ENCODE measurements at regions not wholly inside any gene's neighbourhood (a gene's known extent, or its start where the extent isn't known, plus 50 kb on each side); places are given as distances from the start of the nearest gene placed in this dataset.
A peak's percentile ranks its signal among the peaks of the same experiment; 100 is the strongest.

DNA sequence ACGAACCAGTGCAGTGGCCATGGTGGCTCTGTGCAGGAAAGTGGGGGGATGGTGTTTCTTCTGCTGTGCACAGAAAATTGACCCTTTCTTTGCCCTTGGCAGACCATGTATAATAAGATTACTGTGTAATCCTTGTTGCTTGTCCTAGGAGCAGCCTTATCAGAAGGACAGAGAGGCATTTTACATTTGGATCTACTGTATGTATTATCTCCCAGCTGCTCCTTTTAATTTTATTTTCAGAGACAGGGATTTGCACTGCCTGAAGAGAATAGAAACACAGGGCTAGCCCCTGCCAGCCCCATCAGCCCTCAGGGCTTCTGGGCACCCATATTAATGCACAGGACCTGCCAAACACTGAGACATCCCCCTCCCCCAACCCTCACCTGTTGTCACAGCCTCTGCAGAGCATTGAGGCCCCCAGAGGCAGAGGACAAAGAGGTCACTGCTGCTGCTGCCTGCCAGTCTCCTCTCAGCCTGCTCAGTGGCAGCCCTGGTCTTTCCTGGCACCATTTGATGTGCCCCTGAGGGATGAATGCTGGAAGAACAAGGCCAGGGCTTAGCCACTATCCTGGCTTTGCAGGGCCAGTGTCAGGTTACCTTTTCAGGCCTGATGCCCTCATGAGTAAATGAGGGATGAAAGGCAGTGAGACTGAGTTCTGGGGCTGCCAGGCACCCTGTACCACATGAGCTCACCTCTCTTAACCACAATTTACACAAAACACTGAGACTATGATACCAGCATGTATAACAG lies 533.4 kb downstream of the NTRK3 start:
- no peak overlapping the region for H3K18ac ChIP-seq (ENCODE audit: low read depth, low read length)
- no peak overlapping the region for H3K4me3 ChIP-seq (ENCODE audit: insufficient read depth, low read depth, low read length)
- H3K9me3 ChIP-seq (ENCODE audit: control insufficient read depth, insufficient read depth, low read length) = no peaks in the 10 kb centered on the region
- H2BK5ac ChIP-seq (ENCODE audit: low read depth, low read length, poor library complexity, severe bottlenecking) = no peak overlapping the region
- no peak overlapping the region for H2AK9ac ChIP-seq (replicated peaks; ENCODE audit: low read depth, low read length, poor library complexity)
- no peak overlapping the region for H2BK20ac ChIP-seq (ENCODE audit: low read depth, low read length)
- H3K9me1 ChIP-seq (ENCODE audit: insufficient read depth, low read length) = no peaks in the 10 kb centered on the region
- ATAC-seq (ENCODE audit: low read depth) = no peak
- no peak overlapping the region for H3K9ac ChIP-seq (ENCODE audit: low read depth, low read length)
- no peak overlapping the region for H2AFZ ChIP-seq (replicated peaks; ENCODE audit: low read length, poor library complexity)
- intact Hi-C loops (cut with micrococcal nuclease) = no loop called here
- no peak overlapping the region for H3K4me2 ChIP-seq (ENCODE audit: low read depth, low read length)
- H3K23ac ChIP-seq (ENCODE audit: low read depth, low read length) = no peak overlapping the region
- no peaks in the 10 kb centered on the region for H4K20me1 ChIP-seq (ENCODE audit: insufficient read depth, low read length)
- ChIA-PET POLR2A (ENCODE audit: unreplicated experiment) (no interaction called here), CTCF (no interaction called here)
- H3K36me3 ChIP-seq (ENCODE audit: control insufficient read depth, insufficient read depth, low read length) = no peaks in the 10 kb centered on the region
- H2AK5ac ChIP-seq (ENCODE audit: low read depth, low read length) = no peak overlapping the region
- no CpG with 5 or more reads among the region's 1 CpG for WGBS, 2 experiments (ENCODE audit: extremely low coverage in 2 of 2, insufficient read length in 1 of 2)
- H4K91ac ChIP-seq (ENCODE audit: insufficient read depth, low read depth, low read length) = no peak overlapping the region
- peak; percentile 14 for DNase-seq
- BruUV-seq (replicated peaks) = no TSS peak
- H3K27ac ChIP-seq (ENCODE audit: insufficient read depth, low read length) = no peak overlapping the region
- H3K79me1 ChIP-seq (ENCODE audit: low read depth in 1 of 2, low read length in 2 of 2) = no peaks in the 10 kb centered on the region
- TF ChIP-seq, protein P1, sequence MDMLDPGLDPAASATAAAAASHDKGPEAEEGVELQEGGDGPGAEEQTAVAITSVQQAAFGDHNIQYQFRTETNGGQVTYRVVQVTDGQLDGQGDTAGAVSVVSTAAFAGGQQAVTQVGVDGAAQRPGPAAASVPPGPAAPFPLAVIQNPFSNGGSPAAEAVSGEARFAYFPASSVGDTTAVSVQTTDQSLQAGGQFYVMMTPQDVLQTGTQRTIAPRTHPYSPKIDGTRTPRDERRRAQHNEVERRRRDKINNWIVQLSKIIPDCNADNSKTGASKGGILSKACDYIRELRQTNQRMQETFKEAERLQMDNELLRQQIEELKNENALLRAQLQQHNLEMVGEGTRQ (IDR thresholded peaks at IDR 0.05; ENCODE audit: low read depth, low read length) = no peak
- TF ChIP-seq RFX5 (IDR thresholded peaks at IDR 0.05; ENCODE audit: low read depth, low read length) (no peak), CHD1 (IDR thresholded peaks at IDR 0.05; ENCODE audit: low read depth, low read length) (no peak), RCOR1 (IDR thresholded peaks at IDR 0.05; ENCODE audit: insufficient replicate concordance, low read length) (no peak), SMC3 (IDR thresholded peaks at IDR 0.05; ENCODE audit: low read depth, low read length) (no peak), POLR2A (IDR thresholded peaks at IDR 0.05; ENCODE audit: low read depth, low read length) (no peak), RAD21 (IDR thresholded peaks at IDR 0.05; ENCODE audit: low read length) (no peak), MAFK (IDR thresholded peaks at IDR 0.05; ENCODE audit: low read depth, low read length) (no peak)
- TF ChIP-seq, protein P2, sequence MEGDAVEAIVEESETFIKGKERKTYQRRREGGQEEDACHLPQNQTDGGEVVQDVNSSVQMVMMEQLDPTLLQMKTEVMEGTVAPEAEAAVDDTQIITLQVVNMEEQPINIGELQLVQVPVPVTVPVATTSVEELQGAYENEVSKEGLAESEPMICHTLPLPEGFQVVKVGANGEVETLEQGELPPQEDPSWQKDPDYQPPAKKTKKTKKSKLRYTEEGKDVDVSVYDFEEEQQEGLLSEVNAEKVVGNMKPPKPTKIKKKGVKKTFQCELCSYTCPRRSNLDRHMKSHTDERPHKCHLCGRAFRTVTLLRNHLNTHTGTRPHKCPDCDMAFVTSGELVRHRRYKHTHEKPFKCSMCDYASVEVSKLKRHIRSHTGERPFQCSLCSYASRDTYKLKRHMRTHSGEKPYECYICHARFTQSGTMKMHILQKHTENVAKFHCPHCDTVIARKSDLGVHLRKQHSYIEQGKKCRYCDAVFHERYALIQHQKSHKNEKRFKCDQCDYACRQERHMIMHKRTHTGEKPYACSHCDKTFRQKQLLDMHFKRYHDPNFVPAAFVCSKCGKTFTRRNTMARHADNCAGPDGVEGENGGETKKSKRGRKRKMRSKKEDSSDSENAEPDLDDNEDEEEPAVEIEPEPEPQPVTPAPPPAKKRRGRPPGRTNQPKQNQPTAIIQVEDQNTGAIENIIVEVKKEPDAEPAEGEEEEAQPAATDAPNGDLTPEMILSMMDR (conservative IDR thresholded peaks at IDR 0.05; ENCODE audit: low read depth, low read length) = no peak
- TF ChIP-seq, protein P3, sequence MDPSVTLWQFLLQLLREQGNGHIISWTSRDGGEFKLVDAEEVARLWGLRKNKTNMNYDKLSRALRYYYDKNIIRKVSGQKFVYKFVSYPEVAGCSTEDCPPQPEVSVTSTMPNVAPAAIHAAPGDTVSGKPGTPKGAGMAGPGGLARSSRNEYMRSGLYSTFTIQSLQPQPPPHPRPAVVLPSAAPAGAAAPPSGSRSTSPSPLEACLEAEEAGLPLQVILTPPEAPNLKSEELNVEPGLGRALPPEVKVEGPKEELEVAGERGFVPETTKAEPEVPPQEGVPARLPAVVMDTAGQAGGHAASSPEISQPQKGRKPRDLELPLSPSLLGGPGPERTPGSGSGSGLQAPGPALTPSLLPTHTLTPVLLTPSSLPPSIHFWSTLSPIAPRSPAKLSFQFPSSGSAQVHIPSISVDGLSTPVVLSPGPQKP (IDR thresholded peaks at IDR 0.05; ENCODE audit: borderline replicate concordance, low read depth, low read length) = no peak
- no peaks in the 10 kb centered on the region for H3K4me1 ChIP-seq (ENCODE audit: control insufficient read depth, insufficient read depth, low read length)
- H3K56ac ChIP-seq (ENCODE audit: extremely low read depth, insufficient read depth, low read length) = no peak overlapping the region
- no peak overlapping the region for H2BK120ac ChIP-seq (ENCODE audit: low read depth, low read length)
- no peak overlapping the region for H2BK15ac ChIP-seq (ENCODE audit: low read depth, low read length)
- H3K4ac ChIP-seq (ENCODE audit: low read depth, low read length) = no peak overlapping the region
- no peak overlapping the region for H4K5ac ChIP-seq (ENCODE audit: low read depth, low read length)
- in situ Hi-C loops (cut with MboI; ENCODE audit: low sequenced_read_pairs) = no loop called here
- H4K8ac ChIP-seq (ENCODE audit: low read depth in 2 of 2, low read length in 2 of 2) = no peak overlapping the region
- H3K27me3 ChIP-seq (ENCODE audit: control insufficient read depth, insufficient read depth, low read length) = no peaks in the 10 kb centered on the region
- no peak overlapping the region for H3K14ac ChIP-seq (replicated peaks; ENCODE audit: low read depth, low read length)
- dilution Hi-C loops (cut with HindIII; ENCODE audit: low sequenced_read_pairs, unreplicated experiment) = no loop called here
